ENCODE measurements at regions not wholly inside any gene's neighbourhood (a gene's known extent, or its start where the extent isn't known, plus 50 kb on each side); places are given as distances from the start of the nearest gene placed in this dataset.

DNA sequence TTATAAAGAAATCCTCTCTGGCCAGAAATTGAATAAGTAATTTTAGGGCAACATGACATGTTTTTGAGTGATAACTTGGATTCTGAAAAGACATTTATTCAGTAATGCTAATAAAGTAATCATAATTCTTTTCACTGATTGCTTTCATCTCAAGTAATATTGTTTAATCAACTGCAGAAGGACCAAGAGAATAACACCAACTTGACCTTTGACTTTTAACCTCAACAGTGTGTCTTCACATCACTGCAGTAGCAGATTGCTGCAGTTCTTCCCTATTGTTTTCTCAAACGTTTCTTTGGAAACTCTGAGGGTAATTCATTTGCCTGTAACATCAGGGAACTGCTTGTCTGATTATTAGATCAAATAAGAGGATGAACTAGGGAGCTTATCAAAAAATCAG is 104.9 kb upstream of the UPP2 start:
- no peaks in the 10 kb centered on the region for H3K79me2 ChIP-seq (ENCODE audit: control insufficient read depth, insufficient read depth, low read length)
- H2AFZ ChIP-seq (ENCODE audit: low read depth, low read length) = no peak overlapping the region
- CTCF ChIA-PET = interaction anchor here (2.6 kb wide), 1 partner anchor 11 kb away, joined by 9 read pairs; no protein-coding TSS in a partner anchor
- no peaks in the 10 kb centered on the region for H4K20me1 ChIP-seq (replicated peaks; ENCODE audit: control insufficient read depth, extremely low read depth, insufficient read depth, low read length)
- BruUV-seq (replicated peaks) = no TSS peak
- DNase-seq (ENCODE audit: low read depth, low spot score) (no peak), FAIRE-seq (no peak)
- dilution Hi-C loops (cut with MboI; ENCODE audit: extremely low pct_ligation_motif_present, low sequenced_read_pairs) (no loop called here), intact Hi-C loops (cut with micrococcal nuclease) (no loop called here)
- no peak overlapping the region for H3K4me3 ChIP-seq (replicated peaks in 1 of 3; ENCODE audit: insufficient read depth in 1 of 3, low read depth in 1 of 3, low read length in 3 of 3)
- H3K9me3 ChIP-seq (replicated peaks; ENCODE audit: control insufficient read depth, insufficient read depth, low read length) = no peaks in the 10 kb centered on the region
- peaks cover 4 to 8% of the 10 kb centered on the region in 2 experiments for H3K27me3 ChIP-seq (ENCODE audit: control insufficient read depth in 2 of 2, insufficient read depth in 2 of 2, low read length in 2 of 2)
- no peak overlapping the region for H3K27ac ChIP-seq (ENCODE audit: insufficient read depth, low read depth, low read length)
- no peak overlapping the region for H3K9ac ChIP-seq (replicated peaks; ENCODE audit: extremely low read depth, insufficient read depth, low read length)
- POLR2A ChIA-PET = no interaction called here
- H3K36me3 ChIP-seq (ENCODE audit: control insufficient read depth in 2 of 2, extremely low read depth in 1 of 2, insufficient read depth in 2 of 2, low read length in 2 of 2) = no peaks in the 10 kb centered on the region
- no peaks in the 10 kb centered on the region for H3K4me1 ChIP-seq (ENCODE audit: control insufficient read depth, extremely low read depth, insufficient read depth, low read length)
- TF ChIP-seq JUN (IDR thresholded peaks at IDR 0.05; ENCODE audit: borderline replicate concordance, insufficient read depth, insufficient read length, low read depth) = no peak
- TF ChIP-seq, protein P1, sequence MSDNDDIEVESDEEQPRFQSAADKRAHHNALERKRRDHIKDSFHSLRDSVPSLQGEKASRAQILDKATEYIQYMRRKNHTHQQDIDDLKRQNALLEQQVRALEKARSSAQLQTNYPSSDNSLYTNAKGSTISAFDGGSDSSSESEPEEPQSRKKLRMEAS (IDR thresholded peaks at IDR 0.05; ENCODE audit: insufficient read depth, insufficient read length) = no peak
- TF ChIP-seq EZH2 (IDR thresholded peaks at IDR 0.05; ENCODE audit: borderline replicate concordance, low read depth, low read length, severe bottlenecking) = no peak
- no peak for TF ChIP-seq POLR2AphosphoS5 (IDR thresholded peaks at IDR 0.05; ENCODE audit: insufficient read depth, low read depth, low read length)
- TF ChIP-seq MYC (IDR thresholded peaks at IDR 0.05; ENCODE audit: low read depth, low read length) = no peak
- no peak for TF ChIP-seq POLR2A (IDR thresholded peaks at IDR 0.05; ENCODE audit: low read depth, low read length)
- no peak for TF ChIP-seq GATA2 (IDR thresholded peaks at IDR 0.05; ENCODE audit: insufficient read depth, insufficient read length, low read depth, low read length)
- H3K4me2 ChIP-seq (ENCODE audit: insufficient read depth, low read length) = no peak overlapping the region
- no peaks in the 10 kb centered on the region for H3K9me1 ChIP-seq (replicated peaks; ENCODE audit: control insufficient read depth, extremely low read depth, insufficient read depth, low read length)

DNA sequence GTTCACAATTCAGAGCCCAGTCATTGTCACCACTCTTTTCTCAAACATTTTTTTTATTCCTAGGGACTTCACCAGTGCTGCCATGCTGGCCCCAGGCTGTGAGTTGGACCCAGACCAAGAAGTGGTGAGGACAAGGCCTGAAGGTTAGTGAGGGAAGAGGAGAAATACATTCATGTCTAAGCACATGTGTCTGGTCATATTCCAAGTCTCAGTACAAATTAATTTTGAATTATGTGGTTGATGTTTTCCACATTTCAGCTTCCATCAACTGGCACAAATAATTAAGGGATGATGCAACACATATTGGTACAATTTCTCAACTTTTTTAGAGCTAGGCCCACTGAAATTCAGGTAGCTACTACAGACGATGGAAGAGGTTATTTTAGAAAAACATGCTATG is 106.6 kb upstream of the UPP2 start:
- BruUV-seq (replicated peaks) = no TSS peak
- no peak overlapping the region for H3K27ac ChIP-seq (ENCODE audit: insufficient read depth, low read depth, low read length)
- H3K4me1 ChIP-seq (ENCODE audit: control insufficient read depth, extremely low read depth, insufficient read depth, low read length) = no peaks in the 10 kb centered on the region
- intact Hi-C loops (cut with micrococcal nuclease) = no loop called here
- FAIRE-seq (no peak), DNase-seq (ENCODE audit: low read depth, low spot score) (no peak)
- no peaks in the 10 kb centered on the region for H3K79me2 ChIP-seq (ENCODE audit: control insufficient read depth, insufficient read depth, low read length)
- POLR2A ChIA-PET = no interaction called here
- H3K9me3 ChIP-seq (replicated peaks; ENCODE audit: control insufficient read depth, insufficient read depth, low read length) = no peaks in the 10 kb centered on the region
- H3K9ac ChIP-seq (replicated peaks; ENCODE audit: extremely low read depth, insufficient read depth, low read length) = no peak overlapping the region
- CTCF ChIA-PET = interaction anchor here (2.6 kb wide), 1 partner anchor 13 kb away, joined by 9 read pairs; no protein-coding TSS in a partner anchor
- H3K4me2 ChIP-seq (ENCODE audit: insufficient read depth, low read length) = no peak overlapping the region
- dilution Hi-C loops (cut with MboI; ENCODE audit: extremely low pct_ligation_motif_present, low sequenced_read_pairs) = no loop called here
- no peaks in the 10 kb centered on the region for H3K9me1 ChIP-seq (replicated peaks; ENCODE audit: control insufficient read depth, extremely low read depth, insufficient read depth, low read length)
- H2AFZ ChIP-seq (ENCODE audit: low read depth, low read length) = no peak overlapping the region
- no peaks in the 10 kb centered on the region for H4K20me1 ChIP-seq (replicated peaks; ENCODE audit: control insufficient read depth, extremely low read depth, insufficient read depth, low read length)
- TF ChIP-seq JUN (IDR thresholded peaks at IDR 0.05; ENCODE audit: borderline replicate concordance, insufficient read depth, insufficient read length, low read depth) (no peak), EZH2 (IDR thresholded peaks at IDR 0.05; ENCODE audit: borderline replicate concordance, low read depth, low read length, severe bottlenecking) (no peak), GATA2 (IDR thresholded peaks at IDR 0.05; ENCODE audit: insufficient read depth, insufficient read length, low read depth, low read length) (no peak), MYC (IDR thresholded peaks at IDR 0.05; ENCODE audit: low read depth, low read length) (no peak), POLR2AphosphoS5 (IDR thresholded peaks at IDR 0.05; ENCODE audit: insufficient read depth, low read depth, low read length) (no peak), FOS (IDR thresholded peaks at IDR 0.05; ENCODE audit: borderline replicate concordance, insufficient read depth, low read length) (no peak), POLR2A (IDR thresholded peaks at IDR 0.05; ENCODE audit: low read depth, low read length) (no peak)
- TF ChIP-seq, protein P1 (IDR thresholded peaks at IDR 0.05; ENCODE audit: insufficient read depth, insufficient read length) = no peak
- TF ChIP-seq, protein P2, sequence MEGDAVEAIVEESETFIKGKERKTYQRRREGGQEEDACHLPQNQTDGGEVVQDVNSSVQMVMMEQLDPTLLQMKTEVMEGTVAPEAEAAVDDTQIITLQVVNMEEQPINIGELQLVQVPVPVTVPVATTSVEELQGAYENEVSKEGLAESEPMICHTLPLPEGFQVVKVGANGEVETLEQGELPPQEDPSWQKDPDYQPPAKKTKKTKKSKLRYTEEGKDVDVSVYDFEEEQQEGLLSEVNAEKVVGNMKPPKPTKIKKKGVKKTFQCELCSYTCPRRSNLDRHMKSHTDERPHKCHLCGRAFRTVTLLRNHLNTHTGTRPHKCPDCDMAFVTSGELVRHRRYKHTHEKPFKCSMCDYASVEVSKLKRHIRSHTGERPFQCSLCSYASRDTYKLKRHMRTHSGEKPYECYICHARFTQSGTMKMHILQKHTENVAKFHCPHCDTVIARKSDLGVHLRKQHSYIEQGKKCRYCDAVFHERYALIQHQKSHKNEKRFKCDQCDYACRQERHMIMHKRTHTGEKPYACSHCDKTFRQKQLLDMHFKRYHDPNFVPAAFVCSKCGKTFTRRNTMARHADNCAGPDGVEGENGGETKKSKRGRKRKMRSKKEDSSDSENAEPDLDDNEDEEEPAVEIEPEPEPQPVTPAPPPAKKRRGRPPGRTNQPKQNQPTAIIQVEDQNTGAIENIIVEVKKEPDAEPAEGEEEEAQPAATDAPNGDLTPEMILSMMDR (IDR thresholded peaks at IDR 0.05; ENCODE audit: extremely low read depth in 1 of 2, insufficient read depth in 1 of 2, low read depth in 1 of 2, low read length in 2 of 2) = no peak
- no peak overlapping the region for H3K4me3 ChIP-seq (replicated peaks in 1 of 3; ENCODE audit: insufficient read depth in 1 of 3, low read depth in 1 of 3, low read length in 3 of 3)
- H3K36me3 ChIP-seq (ENCODE audit: control insufficient read depth in 2 of 2, extremely low read depth in 1 of 2, insufficient read depth in 2 of 2, low read length in 2 of 2) = no peaks in the 10 kb centered on the region
- H3K27me3 ChIP-seq (ENCODE audit: control insufficient read depth in 2 of 2, insufficient read depth in 2 of 2, low read length in 2 of 2) = peaks cover 4 to 8% of the 10 kb centered on the region in 2 experiments

Data from endothelial cell of umbilical vein (primary cell).